Right renal cortex interstitium (tissue), 3 donors: ENCODE measurements at regions not wholly inside any gene's neighbourhood (a gene's known extent, or its start where the extent isn't known, plus 50 kb on each side); places are given as distances from the start of the nearest gene placed in this dataset.
A peak's percentile ranks its signal among the peaks of the same experiment; 100 is the strongest.

Experiments
- DNase-seq, 3 donors: peaks; one replicate each; pipeline ENCODE4 v3.0.0-alpha.2; 2013; ENCODE audit warnings: low read depth in 3 of 3, low spot score in 2 of 3

DNA sequence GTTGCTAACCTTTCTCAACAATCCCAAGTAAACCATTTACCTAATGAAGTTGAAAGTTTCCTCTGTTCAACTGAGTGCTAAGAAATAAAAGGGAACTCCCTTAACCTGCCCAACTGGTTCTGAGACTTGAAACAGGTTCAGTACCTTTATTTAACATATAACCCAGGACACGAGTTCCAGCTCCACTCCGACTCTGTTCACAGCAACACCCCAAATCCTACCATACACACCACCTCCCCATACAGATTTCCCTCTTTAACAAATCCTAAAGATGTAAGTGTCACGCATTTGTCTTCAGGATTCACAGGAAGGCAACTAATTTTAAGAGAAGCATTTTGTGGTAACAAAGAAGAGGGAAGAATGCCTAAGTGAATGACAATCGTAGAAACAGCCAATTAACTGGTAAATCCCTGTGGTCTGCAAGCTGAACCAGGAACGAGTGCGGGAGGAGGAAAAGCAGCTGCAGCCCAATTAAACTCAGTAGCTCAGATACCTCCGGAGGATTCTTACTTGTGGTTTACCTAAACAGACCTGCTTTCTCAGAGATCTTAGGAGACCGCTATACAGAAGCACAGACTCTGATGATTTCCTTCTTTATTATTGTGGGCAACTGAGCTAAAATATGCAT, 134.5 kb upstream of the MAGI3 start:
- DNase-seq: peak in 2 of 3 donors; percentile 40 to 41

DNA sequence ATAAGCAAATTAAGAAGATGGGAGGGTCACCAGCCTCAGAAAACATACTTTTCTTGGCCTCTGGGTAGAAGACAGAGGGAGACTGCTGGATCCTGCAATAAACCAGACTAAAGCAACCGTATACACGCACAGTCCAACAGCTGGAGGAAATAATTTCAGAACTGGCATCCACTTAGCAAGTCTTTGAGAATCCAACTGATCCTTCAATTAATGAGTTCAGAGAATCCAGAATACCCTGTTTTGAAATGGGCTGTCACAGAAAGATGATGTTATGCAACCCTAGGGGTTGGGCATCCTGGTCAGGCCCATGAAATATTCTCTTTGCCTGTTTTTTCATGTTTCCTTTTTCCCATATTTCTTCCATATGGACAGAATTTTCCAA, 134.0 kb upstream of the MAGI3 start:
- DNase-seq: no peak

DNA sequence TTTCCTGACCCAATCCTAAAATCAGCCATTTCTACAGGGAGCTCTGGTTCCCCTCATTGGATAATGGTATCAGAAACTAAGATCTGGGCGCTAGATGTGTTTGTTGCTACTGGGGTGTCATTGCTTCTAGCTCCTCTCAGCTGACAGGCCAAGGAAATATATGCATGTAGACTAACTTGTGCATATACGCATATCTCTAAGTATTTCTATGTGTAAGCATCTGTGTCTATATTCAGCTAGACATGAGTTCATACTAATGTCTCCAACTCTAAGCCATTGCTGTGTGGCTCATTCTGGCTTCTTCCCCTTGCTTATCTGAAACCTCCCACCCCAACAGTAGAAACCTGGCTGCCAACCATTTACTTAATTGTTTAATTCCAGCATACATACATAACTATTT, 130.3 kb upstream of the MAGI3 start:
- no peak for DNase-seq

DNA sequence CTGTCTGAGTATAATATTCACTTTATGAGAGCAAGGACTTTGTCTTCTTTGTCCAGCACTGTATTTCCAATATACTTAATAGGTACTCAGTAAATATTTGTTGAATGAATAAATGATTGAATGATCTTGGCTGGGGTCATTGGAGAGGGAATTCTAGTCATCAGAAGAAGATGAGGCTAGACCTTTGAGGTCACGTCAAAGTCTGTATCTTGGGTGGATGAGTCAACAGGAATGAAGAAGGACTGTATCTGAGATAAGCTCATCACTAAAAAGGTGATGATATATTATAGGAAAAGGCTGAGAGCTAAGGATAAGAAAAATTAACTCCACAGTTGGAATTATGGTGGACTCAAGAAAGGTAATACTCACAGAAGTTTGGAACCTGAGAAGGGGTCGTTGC, 125.1 kb upstream of the MAGI3 start:
- DNase-seq: no peak

- DNase-seq: no peak
Observed at GRCh38 chr1:113266788-113267187, 123.5 kb upstream of the MAGI3 start.

- no peak for DNase-seq
Observed at GRCh38 chr1:113269168-113269963, 120.9 kb upstream of the MAGI3 start.

GRCh38 chr1:113271039-113271438, 119.3 kb upstream of the MAGI3 start:
- no peak for DNase-seq

DNA sequence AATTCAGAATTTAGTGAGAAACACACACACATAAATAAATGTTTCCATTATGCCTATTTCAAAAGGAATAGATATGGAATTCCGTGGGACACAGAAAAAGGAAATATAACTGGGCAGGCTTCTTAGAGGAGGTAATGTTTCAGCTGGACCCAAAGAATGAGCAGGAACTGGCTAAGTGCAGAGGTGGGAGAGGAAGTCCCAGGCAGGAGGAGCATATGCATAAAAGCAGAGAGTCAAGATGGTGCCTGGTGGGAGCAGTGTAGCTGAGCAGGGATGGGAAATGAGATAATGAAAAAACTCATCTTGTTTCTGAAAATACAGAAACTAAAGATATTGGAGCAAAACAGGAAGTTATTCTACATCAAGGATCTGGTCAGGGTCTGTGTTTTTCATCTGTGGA, 115.2 kb upstream of the MAGI3 start:
- no peak for DNase-seq

- no peak for DNase-seq
Observed at GRCh38 chr1:113275691-113276090, 114.6 kb upstream of the MAGI3 start.

GRCh38 chr1:113276507-113276906, 113.8 kb upstream of the MAGI3 start:
- no peak for DNase-seq

DNA sequence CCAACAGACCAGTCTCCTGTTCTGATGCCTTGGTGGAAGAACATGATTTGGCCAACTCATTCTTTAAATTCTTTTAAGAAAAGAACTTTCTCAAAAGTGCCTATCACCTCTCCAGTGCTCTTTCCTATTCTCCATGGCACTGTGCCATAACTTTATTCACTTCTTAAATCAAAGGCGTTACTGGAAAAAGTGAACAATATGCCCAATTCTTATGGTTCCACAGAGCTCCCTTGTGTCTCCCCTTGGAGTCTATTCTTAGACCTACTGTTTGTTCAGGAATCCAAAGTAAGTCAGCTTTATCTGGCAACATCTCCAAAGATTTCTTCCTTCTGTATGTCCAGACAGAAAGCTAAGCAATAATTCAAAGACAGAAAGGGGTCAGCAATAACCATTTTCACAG, 111.9 kb upstream of the MAGI3 start:
- no peak for DNase-seq

- no peak for DNase-seq
Observed at GRCh38 chr1:113278777-113279176, 111.5 kb upstream of the MAGI3 start.

GRCh38 chr1:113279776-113280391, 110.4 kb upstream of the MAGI3 start:
- no peak for DNase-seq

DNA sequence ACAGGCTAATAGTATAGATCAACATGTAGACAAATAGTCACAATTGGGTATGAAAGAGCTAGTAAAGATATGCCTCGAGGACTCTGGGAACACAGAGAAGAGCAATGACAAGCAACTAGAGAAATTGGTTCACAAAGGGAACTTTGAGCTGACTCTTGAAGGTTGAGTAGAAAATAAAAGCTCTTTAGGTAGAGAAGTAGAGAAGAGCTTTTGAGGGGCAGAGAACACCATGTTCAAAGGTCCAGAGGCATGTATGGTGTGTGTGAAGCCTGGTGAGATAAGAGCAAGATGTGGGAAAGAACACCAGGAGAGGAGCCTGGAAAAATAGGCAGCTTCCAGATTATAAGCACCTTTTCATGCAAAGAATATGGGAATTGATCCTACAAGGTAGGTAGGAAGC, 109.7 kb upstream of the MAGI3 start:
- DNase-seq: no peak

- no peak for DNase-seq
Observed at GRCh38 chr1:113281550-113281949, 108.8 kb upstream of the MAGI3 start.

DNA sequence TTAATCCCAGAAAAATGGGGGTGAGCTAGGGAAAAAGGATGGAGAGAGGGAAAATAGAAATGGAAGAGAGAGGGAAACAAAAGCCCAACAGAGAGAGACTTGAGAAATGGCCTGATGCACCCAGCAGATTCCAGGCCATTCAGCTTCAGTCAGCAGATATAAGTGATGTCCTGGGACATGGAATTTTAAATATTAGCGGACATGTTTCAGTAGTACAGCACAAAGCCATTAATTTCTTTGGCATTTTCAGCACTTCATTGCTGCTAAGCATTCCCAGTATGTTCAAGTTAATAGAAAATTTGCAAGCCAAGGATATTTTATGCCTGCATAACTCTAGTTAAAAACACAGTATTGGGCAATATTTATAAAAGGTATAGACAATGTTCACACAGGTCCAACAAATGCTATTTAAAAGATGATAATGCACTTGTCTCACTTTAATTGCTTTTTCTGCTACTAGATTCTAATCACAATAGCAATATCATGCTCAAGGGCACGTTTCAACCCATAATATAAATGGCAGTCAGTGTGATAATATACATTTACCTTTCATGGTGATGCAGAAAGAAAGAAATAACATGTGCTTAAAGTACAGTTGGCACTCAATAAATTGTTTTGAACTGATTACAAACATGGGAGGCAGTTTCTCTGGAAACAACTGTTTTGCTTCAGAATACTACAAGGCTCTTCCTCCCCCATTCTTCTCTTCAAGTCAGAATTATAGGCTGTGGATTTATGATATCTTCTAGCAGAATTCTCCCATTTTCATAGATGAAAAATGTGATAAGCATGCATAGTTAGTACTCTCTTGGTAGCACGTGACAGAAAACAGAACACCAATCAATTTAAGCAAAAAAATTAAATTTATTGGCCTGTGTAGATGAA, 108.1 kb upstream of the MAGI3 start:
- no peak for DNase-seq

GRCh38 chr1:113282893-113283285, 107.4 kb upstream of the MAGI3 start:
- no peak for DNase-seq

DNA sequence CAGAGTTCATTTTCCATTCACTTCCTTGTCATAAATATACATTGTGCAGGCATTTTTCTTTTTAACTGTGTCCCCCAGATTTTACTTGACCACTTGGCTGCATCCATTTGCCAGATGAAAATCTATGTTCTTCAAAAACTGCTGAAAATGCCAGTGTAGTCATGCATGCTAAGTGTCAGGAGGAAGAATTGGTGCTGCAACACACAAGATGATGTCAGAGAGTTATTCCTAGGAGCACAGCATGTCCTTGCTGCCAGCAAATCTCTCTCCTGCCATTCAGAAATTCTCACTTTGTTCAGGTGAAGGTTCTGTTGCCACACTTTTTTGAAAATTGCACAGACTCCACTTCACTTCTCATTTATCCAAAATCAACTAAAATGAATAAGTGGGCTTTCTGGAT, 106.4 kb upstream of the MAGI3 start:
- no peak for DNase-seq

DNA sequence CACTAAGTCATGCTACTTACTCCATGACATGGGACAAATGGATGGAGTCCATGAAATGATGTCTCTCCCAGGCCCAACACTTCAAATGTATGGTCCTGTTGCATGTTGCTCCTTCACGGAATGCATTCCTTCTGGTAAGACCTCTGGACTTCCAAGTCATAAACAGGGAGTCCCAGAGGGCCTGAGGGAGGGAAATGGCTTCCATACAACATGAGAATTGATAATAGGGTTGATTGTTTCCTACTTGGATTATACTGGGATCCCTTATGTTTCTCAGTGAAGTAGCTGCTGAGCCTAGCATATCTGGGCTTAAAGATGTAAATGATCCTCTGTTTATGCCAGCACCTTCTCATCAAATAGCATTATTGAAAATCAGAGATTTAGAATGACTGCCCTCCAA, 104.2 kb upstream of the MAGI3 start:
- no peak for DNase-seq

GRCh38 chr1:113291777-113292602, 98.3 kb upstream of the MAGI3 start:
- DNase-seq: no peak
